ENCODE measurements at regions not wholly inside any gene's neighbourhood (a gene's known extent, or its start where the extent isn't known, plus 50 kb on each side); places are given as distances from the start of the nearest gene placed in this dataset.
"Not testable (repeated sequence)": the region's sequence is repeated elsewhere in the genome, so short reads cannot be mapped to it uniquely, and the experiment has no call there.

DNA sequence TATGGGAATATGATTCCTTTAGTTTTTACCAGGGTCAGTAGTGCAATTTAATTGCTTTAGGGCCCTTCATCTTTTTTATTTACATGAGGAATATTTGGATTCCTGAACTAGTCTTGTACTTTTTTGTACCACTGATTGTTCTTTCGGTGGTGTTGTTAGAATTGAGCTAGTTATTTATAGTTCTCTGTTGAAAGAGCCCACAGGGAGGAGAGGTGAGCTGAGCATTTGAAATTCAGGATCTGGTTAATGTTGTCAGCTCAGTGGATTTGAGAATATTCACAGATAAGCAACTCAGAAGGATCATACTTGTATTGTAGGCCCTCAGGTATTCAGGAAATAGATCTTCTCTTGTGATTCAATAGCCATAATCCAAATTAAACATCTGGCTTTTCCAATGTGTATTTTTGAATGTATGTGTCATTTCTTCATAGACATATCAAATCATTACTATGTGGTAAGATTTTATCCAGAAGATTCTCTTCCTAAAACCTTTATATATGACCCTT is 613.2 kb downstream of the ISL1 start:
- no peak for TF ChIP-seq JUND (IDR thresholded peaks at IDR 0.05; ENCODE audit: low read depth)
- no peak for DNase-seq (ENCODE audit: low read depth in 1 of 2, low spot score in 1 of 2)
- in situ Hi-C loops (cut with HindIII; ENCODE audit: low pct_unique_long_range_greater_than_20kb, low sequenced_read_pairs) = no loop called here

DNA sequence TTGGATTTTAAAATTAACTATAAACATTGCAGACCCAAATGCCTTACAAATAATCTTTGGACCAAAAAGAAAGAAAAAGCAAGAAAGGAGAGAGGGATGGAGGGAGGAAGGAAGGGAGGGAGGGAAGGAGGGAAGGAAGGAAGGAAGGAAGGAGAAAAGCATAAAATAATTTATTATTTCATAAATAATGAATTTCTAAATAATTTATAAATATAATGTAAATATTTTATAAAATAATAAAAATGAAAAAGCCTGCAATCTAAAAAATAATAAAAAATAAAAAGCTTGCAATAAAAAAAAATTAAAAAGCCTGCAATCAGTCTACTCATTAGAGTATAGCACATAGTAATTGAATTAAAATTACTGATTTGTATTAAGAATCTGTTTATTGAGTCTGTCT is 614.3 kb downstream of the ISL1 start:
- no peak for TF ChIP-seq JUND (IDR thresholded peaks at IDR 0.05; ENCODE audit: low read depth)
- no peak for DNase-seq (ENCODE audit: low read depth in 1 of 2, low spot score in 1 of 2)
- in situ Hi-C loops (cut with HindIII; ENCODE audit: low pct_unique_long_range_greater_than_20kb, low sequenced_read_pairs) = no loop called here

DNA sequence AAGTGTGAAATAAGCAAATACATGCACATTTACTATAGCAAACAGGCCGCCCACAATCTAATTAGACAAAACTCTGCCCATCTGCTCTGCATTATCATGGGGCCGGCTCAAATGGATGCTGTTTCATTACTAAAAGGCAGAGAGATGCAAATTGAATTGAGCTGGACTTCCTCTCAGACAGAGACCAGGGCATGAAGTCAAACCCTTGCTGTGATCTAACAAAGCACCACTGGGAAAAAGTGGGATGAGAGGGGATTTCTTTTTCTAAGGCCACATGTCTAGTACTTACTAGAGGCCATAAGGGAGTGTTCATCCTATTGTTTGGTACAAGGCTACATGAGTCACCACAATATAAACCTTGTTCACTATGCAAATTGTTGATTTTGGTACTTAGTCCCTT is 614.7 kb downstream of the ISL1 start:
- no peak for TF ChIP-seq JUND (IDR thresholded peaks at IDR 0.05; ENCODE audit: low read depth)
- in situ Hi-C loops (cut with HindIII; ENCODE audit: low pct_unique_long_range_greater_than_20kb, low sequenced_read_pairs) = no loop called here
- no peak for DNase-seq (ENCODE audit: low read depth in 1 of 2, low spot score in 1 of 2)

DNA sequence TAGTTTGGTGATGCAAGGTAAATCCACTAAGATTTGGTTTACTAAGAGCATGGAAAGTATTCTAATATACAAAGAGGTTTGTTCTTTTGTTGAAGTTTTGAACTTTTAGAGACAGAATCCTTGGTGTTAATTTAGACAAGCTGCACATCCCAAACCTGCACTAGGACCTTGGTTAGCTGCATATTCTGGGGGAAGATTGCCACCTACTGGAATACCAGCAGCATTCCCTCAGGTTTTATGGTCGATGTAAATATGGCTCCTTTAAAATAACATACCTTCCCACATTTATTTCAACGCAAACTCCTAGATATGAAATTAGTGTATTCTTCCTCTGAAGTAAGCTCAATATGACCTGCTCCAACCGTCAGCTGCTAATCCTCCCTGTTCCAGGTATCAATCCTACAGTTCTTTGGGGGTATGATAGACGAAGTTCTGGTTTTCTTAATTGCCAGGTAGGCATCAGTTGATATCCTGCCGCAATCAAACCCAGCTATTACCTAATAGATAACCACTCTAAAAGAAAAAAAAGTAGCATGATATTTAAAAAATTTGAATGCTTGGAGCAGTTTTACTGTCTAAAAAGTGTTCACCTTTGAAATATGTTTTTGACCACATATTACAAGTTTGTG is 624.1 kb downstream of the ISL1 start:
- DNase-seq (ENCODE audit: low read depth in 1 of 2, low spot score in 1 of 2) = peak; percentile 52 to 75
- TF ChIP-seq JUND (IDR thresholded peaks at IDR 0.05; ENCODE audit: low read depth) = no peak

DNA sequence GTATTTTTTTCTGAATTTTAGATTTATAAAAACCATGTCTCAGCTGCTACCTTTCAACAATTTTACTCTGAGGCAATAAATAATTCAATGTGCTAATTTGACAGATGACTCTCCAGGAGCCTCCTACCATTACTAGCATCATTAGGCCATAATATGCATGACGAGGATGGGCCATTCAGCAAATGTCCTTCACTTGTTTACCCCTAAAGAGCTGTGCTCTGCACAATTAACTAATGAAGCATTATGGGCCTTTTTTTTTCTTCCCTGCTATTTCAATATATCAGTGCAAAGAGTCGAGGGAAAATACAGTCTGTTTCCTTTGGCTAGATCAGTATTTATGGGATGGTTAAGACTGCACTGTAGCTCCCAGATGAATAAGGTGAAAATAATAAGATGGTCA is 627.2 kb downstream of the ISL1 start:
- DNase-seq (ENCODE audit: low read depth in 1 of 2, low spot score in 1 of 2) = no peak
- TF ChIP-seq JUND (IDR thresholded peaks at IDR 0.05; ENCODE audit: low read depth) = no peak
- in situ Hi-C loops (cut with HindIII; ENCODE audit: low pct_unique_long_range_greater_than_20kb, low sequenced_read_pairs) = no loop called here

More for the DNA sequence above, 624.1 kb downstream of the ISL1 start:
- in situ Hi-C loops (cut with HindIII; ENCODE audit: low pct_unique_long_range_greater_than_20kb, low sequenced_read_pairs) = no loop called here

DNA sequence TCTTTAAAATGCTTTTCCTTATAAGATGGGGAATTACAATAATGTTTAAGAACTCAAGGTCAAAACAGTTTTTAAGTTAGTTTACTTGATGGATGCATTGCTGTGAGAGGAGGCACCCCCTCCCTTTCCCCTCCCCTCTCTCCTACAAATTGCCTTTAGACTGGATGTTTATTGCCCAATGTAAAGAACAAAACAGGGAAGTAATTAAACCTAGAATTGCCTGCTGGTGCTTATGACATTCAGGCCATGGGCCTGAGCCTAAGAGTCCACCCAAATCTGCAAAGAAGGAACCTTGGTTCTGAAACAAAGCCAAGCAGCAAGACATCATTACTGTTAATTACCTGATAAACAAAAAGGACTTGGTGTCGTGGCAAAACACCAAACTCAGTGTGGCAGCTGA is 630.3 kb downstream of the ISL1 start:
- in situ Hi-C loops (cut with HindIII; ENCODE audit: low pct_unique_long_range_greater_than_20kb, low sequenced_read_pairs) = no loop called here
- TF ChIP-seq JUND (IDR thresholded peaks at IDR 0.05; ENCODE audit: low read depth) = no peak

DNA sequence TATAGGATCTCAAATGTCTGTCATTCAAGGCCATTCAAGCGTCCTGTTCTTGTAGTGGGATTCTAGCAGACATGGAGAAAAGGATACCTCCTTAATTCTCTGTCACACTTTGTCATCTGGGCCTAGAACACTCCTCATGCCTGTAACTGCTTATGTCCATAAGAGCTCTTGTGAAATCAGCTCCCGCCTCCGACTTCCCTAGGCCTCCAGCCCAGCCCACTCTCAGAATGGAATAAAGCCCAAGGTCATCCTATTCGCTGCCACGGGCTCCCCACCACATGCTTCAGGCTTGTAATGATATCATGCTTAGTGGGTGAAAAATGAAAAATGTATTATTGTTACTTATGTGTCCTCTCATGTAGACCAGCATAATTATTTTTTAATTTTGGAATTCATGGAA is 632.5 kb downstream of the ISL1 start:
- DNase-seq (ENCODE audit: low read depth in 1 of 2, low spot score in 1 of 2) = no peak
- in situ Hi-C loops (cut with HindIII; ENCODE audit: low pct_unique_long_range_greater_than_20kb, low sequenced_read_pairs) = no loop called here
- TF ChIP-seq JUND (IDR thresholded peaks at IDR 0.05; ENCODE audit: low read depth) = no peak

More for the DNA sequence above, 630.3 kb downstream of the ISL1 start:
- no peak for DNase-seq (ENCODE audit: low read depth in 1 of 2, low spot score in 1 of 2)

DNA sequence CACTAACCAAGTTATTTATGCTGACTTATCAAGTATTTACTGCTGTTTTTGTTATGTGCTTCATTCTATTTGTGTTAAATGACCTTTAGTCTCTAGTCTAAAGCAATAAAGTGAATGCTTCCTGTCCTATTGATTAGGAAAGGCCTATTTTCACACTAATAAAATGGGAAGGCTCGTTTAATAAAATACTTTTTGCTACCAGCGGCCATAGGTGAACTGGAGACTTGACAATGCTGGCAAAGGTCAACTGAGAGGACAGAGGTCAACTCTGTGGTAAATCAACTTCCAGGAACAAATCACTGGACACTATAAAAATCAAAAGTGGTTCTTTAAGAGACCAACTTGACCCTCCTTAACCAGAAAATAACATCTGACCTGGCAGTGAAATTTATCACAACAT is 634.3 kb downstream of the ISL1 start:
- DNase-seq (ENCODE audit: low read depth in 1 of 2, low spot score in 1 of 2) = no peak
- in situ Hi-C loops (cut with HindIII; ENCODE audit: low pct_unique_long_range_greater_than_20kb, low sequenced_read_pairs) = no loop called here
- TF ChIP-seq JUND (IDR thresholded peaks at IDR 0.05; ENCODE audit: low read depth) = no peak

DNA sequence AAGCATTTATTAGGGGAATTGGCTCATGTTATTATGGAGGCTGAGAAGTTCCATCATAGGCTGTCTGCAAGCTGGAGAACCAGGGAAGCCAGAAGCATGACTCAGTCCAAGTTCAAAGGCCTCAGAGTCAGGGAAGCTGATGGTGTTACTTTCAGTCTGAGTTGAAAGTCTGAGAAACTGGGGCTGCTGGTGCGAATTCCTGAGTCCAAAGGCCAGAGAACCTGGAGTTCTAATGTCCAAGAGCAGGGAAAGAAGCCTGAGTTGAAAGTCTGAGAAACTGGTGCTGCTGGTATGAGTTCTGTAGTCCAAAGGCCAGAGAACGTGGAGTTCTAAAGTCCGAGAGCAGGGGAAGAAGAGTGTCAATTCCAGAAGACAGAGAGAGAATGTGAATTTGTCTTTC is 641.1 kb downstream of the ISL1 start:
- in situ Hi-C loops (cut with HindIII; ENCODE audit: low pct_unique_long_range_greater_than_20kb, low sequenced_read_pairs) = no loop called here
- no peak for DNase-seq (ENCODE audit: low read depth in 1 of 2, low spot score in 1 of 2)
- TF ChIP-seq JUND (IDR thresholded peaks at IDR 0.05; ENCODE audit: low read depth) = no peak

DNA sequence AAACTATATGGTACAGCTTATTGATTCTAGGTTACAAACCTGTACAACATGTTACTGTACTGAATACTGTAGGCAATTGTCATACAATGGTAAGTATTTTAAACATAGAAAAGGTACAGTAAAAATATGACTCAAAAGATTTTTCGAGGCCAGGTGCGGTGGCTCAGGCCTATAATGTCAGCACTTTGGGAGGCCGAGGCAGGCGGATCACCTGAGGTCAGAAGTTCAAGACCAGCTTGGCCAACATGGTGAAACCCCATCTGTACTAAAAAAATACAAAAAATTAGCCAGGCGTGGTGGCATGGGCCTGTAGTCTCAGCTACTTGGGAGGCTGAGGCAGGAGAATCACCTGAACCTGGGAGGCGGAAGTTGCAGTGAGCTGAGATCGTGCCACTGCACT is 646.6 kb downstream of the ISL1 start:
- in situ Hi-C loops (cut with HindIII; ENCODE audit: low pct_unique_long_range_greater_than_20kb, low sequenced_read_pairs) = not testable (repeated sequence)

DNA sequence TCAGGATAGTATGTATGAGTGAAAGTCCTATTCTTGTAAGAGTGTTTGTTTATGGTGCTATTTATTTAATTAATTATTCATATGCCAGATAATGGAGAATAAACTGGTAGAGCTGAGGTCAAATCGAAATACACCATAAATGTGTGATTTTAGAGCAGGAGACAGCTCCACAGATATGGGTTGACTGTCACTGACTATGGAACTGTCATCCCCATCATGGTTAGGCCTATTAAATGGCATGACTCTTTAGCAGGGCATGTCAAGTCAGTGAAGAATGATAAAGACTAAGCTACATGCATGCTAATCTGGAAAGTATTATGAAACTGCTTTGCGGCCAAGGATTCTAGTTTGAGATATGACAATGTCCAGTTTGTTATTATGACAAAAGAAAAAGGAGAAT is 658.6 kb downstream of the ISL1 start:
- DNase-seq (ENCODE audit: low read depth in 1 of 2, low spot score in 1 of 2) = no peak
- in situ Hi-C loops (cut with HindIII; ENCODE audit: low pct_unique_long_range_greater_than_20kb, low sequenced_read_pairs) = no loop called here
- TF ChIP-seq JUND (IDR thresholded peaks at IDR 0.05; ENCODE audit: low read depth) = no peak

More for the DNA sequence above, 646.6 kb downstream of the ISL1 start:
- DNase-seq (ENCODE audit: low read depth in 1 of 2, low spot score in 1 of 2) = not testable (repeated sequence)

DNA sequence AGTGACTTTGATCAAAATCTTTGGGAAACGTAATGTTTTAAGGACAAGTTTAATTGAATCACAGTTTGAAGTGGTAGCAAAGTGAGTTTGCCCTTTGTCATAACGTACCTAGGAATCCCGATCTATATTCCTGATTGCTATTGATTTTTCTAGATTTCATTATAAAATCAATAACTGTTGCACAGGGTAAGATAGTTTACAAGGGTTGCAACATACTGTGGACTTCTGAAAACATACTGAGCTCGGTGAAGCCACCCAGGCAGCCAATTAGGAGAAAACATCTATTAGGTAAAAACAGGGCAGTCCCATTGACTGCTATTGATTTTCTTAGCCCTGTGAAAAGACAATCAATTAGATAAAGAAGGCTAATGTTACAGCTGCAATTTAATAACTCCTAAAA is 659.9 kb downstream of the ISL1 start:
- no peak for DNase-seq (ENCODE audit: low read depth in 1 of 2, low spot score in 1 of 2)
- in situ Hi-C loops (cut with HindIII; ENCODE audit: low pct_unique_long_range_greater_than_20kb, low sequenced_read_pairs) = no loop called here
- no peak for TF ChIP-seq JUND (IDR thresholded peaks at IDR 0.05; ENCODE audit: low read depth)

DNA sequence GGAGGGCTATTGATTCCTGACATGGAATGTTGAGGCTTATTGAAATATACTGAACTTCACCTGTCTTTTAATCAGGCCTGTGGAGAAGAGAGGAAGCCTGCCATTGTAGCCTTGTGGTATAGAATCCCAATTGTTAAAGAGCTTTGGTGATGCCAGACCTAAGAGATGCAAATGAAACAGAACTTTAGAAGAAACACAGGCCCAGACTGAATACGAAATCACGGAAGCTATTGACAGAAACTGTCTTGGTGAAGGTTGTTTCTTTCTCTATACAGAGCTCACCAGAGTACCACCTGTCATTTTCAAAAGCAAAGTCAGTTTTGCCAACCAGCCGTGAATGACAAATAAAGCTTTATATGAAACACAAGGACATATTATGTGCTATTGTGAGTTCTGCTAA is 660.3 kb downstream of the ISL1 start:
- in situ Hi-C loops (cut with HindIII; ENCODE audit: low pct_unique_long_range_greater_than_20kb, low sequenced_read_pairs) = no loop called here
- DNase-seq (ENCODE audit: low read depth in 1 of 2, low spot score in 1 of 2) = no peak
- TF ChIP-seq JUND (IDR thresholded peaks at IDR 0.05; ENCODE audit: low read depth) = no peak

DNA sequence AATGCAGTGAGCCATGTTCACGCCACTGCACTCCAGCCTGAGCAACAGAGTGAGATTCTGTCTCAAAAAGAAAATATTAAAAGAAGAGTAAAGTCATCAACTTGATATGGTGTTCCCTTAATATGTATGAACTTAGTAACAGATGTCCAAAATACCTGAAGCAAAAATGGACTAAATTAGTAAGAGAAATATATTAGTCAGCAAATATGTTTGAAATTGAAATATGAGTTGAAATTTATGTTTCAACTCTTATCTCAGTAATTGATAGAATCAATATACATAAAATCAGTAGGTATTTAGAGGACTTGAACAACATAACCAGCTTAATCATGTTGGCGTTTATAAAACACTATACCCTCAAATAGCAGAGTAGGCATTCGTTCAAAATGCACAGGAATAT is 668.5 kb downstream of the ISL1 start:
- no peak for TF ChIP-seq JUND (IDR thresholded peaks at IDR 0.05; ENCODE audit: low read depth)
- in situ Hi-C loops (cut with HindIII; ENCODE audit: low pct_unique_long_range_greater_than_20kb, low sequenced_read_pairs) = no loop called here
- no peak for DNase-seq (ENCODE audit: low read depth in 1 of 2, low spot score in 1 of 2)
